Heart left ventricle (tissue), 13 donors: ENCODE measurements at regions not wholly inside any gene's neighbourhood (a gene's known extent, or its start where the extent isn't known, plus 50 kb on each side); places are given as distances from the start of the nearest gene placed in this dataset.

Experiments used
- CTCF ChIP-seq, 12 donors: fragments of 200-600 bp; sonication (generic) in 4 of 12; IDR thresholded peaks; one replicate each; pipeline versions ENCODE4 v1.5.0 to v1.8.0; 2018 to 2022; ENCODE audit warnings: antibody characterized with exemption in 12 of 12, mild to moderate bottlenecking in 5 of 12
- POLR2A ChIP-seq, 2 donors: fragments of 450-650 bp; IDR thresholded peaks; one replicate each; pipeline ENCODE4 v1.6.1; 2017; ENCODE audit warnings: antibody characterized with exemption in 2 of 2, mild to moderate bottlenecking in 2 of 2, moderate library complexity in 2 of 2
- donor health status: ischemic (EF 13 %, LVEDD 7.1; RV severe dilation, severe dysfunction).
- donor health status: DM: no; HTN: yes; CAD: no.
- donor health status: DM: no; HTN: no; CAD: no.
- donor health status: ischemic (EF 25% LVEDD 6.9; RV normal size, moderate dysfunction).
- donor health status: ischemic (EF 25% LVEDD 5.7; RV mildly dilated, moderate dysfunction).
- donor health status: ischemic (EF 35%, LVEDD 5.7; RV mildly dilated, moderate dysfunction).
- donor health status: nonischemic (EF 11% LVEDD 7.7; RV severe dilation, severe dysfunction).
- donor health status: DM: yes; HTN: yes; CAD: no.
- donor health status: PGD.
- donor health status: ischemic (EF 29% LVEDD 5.4; RV normal size, mild dysfunction).
- donor health status: nonischemic (EF 23%, LVEDD 6.1; RV moderate dilation, normal function).

GRCh38 chr1:238187575-238187949 lies 296.8 kb upstream of the ZP4 start:
- no peak for TF ChIP-seq POLR2A (IDR thresholded peaks at IDR 0.05)
- TF ChIP-seq CTCF (IDR thresholded peaks at IDR 0.05) = no peak
